GM21737 (cell line): ENCODE measurements at regions not wholly inside any gene's neighbourhood (a gene's known extent, or its start where the extent isn't known, plus 50 kb on each side); places are given as distances from the start of the nearest gene placed in this dataset.

Source experiments
- ATAC-seq: cut with Tn5 transposase; IDR thresholded peaks from one replicate; pipeline ENCODE4 v1.9.1; 2021; ENCODE audit warnings: mild to moderate bottlenecking, moderate library complexity; ENCODE audit not compliant: unreplicated experiment

DNA sequence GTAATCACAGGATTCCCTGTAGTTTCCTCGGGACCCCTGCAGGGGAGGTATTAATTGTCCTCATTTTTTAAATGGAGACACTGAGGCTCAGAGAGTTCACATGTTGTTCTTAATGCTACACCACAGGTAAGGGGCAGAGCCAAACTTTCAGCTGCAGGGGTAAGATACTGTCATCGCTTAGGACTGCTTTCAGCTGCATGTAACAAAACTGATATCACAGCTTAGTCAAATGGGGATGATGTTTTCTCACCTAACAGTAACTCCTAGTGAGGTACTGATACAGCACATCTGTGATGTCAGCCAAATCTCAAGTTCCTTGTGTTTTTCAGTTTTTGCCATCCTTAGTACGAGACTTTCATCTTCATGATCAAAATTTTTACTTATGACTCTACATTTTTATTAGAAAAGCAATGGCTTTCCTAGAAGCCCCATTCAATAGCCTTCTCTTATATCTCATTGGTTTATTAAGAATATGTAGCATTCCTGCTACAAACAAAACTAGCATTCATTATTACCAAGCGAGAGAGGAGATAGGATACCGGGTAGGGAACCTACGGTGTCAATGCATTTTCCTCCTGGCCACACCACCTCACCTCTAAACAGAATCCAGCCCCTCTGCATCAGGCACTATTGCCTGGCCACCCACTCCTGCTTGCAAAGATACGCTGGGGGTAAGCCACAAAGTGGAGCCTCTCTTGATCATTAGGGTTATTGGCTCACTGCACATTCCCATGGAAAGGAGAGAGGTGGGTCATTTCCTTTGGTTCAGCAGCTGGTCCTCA, 557.5 kb downstream of the CD83 start:
- no peak for ATAC-seq

DNA sequence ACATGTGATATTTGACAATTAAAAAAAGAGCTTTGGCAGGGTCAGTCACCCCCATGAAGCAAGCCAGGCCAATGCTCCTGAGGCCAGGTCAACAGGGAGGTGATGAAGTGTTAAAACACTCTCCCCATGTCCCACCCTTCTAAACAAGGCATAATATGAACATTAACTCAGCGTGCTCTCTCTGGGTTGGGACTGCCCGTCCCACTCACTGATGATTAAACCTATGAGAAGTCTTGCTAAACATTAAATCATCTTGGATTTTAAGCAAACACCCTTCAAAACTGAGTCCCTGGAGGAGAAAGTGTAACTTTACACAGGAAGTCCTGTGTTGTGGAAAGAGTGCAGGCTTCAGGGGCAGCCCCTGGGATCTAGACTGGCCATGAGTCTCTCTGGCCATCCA, 558.5 kb downstream of the CD83 start:
- ATAC-seq: no peak

DNA sequence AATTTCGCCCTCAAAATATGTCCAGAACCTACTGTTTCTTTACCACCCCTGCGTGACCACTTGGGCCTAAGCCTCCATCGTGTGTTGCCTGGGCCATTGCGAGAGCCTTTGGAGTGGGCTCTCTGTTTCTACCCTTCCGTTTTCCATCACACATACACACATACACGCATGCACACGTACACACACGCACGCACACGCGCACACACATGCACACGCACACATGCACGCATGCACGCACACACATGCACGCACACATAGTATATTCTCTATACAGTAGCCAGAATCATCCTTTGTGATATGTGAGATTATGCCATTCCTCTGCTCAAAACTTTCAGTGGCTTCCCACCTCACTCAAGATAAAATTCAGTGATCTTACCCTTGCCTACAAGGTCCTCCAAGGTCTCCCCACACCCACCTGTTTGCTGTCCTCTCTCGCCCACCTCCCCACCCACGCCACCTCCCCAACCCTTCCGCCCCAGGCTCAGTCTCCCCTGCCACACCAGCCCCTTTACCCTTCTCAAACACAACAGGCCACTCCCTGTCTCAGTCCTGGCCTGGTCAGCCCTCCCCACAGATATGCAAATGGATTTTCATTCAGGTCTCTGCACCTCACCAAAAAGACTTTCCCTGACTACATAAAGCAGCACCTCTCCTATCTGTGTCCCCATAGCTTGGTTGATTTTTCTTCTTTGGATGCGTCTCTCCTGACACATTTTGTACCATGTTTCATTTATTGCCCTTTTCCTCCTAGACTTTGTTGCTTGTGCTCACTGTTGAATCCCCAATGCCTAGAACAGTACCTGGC, 559.6 kb downstream of the CD83 start:
- ATAC-seq: no peak

DNA sequence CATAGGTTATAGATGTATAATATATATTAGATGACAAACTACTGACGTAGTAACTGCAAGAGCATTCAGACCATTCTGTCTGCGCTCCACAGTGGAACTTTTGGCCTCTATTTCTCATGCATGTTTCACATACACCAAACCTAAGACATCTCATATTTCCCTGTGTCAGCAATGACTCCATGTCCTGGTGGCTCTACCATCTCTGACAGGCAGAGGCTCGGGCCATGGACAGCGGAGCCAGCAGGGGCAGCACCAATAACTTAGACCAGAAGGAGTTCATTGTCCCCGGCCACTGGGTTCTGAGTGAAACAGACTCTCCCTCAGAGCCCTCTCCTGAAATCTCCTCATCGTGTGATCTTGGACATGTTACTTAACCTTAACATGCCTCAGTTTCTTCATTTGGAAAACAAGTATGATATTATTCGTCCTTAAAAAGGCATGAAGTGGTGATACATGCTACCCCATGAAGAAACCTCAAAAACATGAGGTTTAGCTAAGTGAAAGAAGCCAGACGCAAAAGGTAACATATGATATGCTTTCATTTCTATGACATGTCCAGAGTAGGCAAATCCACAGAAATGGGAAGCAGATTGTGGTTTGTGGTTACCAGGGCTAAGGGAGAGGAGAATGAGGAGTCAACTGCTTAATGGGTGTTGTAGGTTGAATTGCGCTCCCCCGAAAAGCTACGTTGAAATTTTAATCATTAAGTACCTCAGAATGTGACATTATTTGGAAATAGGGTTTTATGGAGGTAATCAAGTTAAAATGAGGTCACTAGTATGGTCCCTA, 564.0 kb upstream of the JARID2 start:
- ATAC-seq: no peak

DNA sequence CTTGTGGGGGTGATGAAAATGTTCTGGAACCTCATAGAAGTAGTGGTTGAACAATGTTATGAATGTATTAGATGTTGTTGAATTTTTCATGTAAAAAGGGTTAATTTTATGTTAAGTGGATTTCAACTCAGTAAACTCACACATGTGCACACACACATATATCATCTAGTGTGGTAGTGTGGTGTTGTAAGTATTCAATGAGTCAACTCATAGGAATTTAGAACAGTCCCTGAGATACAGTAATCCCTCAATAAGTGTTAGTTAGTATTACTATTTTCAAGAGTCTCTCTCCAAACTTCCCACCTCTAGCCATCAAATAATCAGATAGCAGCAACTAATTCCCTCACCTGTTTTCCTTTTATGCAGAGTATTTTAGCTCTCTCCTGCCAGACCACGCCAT, 563.1 kb upstream of the JARID2 start:
- ATAC-seq: no peak

DNA sequence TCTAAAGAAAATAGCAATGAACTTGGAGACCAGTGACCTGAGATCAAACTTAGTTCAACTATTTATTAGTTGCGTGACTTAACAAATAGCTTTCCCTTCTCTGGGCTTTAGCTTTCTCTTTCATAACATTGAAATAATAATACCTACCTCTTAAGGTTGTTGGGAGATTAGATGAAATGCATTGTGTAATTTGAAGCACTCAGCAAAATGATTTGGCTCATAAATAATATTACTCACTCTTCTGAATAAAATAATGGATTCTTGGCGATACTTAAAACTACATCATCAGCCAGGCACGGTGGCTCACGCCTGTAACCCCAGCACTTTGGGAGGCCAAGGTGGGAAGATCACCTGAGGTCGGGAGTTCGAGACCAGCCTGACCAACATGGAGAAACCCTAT, 556.2 kb upstream of the JARID2 start:
- ATAC-seq: no peak

DNA sequence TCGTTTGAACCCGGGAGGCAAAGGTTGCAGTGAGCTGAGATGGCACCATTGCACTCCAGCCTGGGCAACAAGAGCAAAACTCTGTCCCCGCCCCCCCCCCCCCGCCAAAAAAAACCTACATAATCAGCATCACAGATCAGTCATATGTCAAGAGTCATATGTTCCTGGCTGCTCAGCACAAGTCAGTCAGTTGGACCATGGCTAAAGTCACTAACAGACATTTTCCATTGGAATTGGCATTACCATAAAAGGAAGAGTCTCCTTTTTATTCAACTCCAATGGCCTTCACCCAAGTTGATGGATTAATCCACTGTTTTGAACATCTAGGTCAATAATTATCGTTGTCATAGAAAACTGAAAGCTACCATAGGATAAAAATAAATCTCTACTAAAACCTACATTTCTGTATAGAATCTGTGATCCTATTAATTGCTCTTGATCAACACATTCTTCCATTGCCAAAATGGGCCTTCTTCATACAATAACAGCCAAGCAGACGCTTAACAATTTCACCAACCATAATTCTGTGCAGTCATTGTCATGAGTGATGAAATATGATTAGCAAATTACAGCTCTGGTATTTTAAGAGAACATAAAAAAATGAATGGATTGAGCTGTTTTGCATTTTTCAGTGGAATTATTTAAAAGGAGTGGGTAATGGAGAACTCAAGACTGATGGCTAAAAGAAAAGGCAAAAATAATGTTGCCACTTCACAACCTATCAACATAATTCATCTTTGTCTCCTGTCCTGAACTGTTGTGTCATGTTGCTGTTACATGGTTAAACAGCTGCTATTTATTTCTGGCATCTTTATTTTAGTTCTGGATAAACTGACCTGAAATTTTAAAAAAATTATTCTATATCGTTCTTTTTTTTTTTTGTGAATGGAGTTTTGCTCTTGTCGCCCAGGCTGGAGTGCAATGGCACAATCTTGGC, 555.5 kb upstream of the JARID2 start:
- ATAC-seq: no peak

DNA sequence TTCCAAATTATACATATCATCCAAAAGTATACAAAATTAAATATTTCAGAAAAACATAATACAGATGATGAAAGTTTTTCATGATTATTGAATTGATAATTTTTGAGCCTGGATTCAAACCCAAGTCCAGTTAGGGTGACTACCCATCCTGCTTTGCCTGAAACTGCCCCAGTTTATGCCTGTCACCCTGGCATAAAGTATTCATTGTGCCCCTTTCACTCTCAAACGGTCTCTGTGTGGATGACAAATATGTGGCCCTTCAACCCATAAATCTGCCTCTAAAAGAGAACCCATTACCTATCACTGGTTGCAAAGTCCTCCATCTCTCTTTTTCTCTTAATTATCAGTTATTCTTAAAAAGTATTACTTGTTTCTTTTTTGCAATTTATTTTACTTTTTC, 553.7 kb upstream of the JARID2 start:
- no peak for ATAC-seq

DNA sequence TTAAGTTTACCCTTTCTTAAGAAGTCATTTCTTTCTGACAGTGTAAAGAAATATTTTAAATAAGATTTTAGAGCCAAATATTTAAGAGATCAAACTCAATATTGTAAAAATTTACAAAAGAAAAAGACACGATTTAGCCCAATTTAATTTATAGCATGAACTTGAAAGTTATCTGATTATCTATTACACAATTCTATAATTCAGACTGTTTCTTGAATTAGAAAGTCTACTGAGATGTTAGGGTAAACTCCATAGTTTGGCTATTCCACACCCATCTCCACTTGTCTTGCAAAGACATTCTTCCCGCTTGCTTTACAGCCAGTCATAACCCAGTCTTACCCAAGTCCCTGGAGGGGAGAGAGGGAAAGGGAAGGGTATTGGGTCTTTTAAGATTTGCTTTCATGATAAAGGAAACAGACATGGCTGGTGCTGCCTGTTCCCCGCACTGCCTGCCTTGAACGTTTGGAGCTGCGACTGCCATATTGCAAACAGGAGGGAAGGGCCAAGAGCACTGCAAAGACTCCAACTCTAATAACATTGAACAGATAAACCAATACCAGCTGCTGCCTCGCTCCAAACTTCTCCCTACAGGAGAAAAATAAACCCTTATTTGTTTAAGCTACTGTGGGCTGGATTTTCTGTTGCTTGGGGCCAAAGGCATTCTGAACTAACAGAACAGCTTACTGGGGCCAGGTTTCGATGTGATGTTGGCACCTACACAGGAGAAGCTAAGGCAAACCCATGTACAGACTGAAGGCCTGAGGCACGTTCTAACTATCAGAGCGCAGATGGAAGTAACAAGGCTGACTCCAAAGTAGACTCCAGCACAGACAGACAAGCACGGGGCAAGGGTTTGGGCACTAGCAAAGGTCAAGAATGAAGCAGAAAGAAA, 552.3 kb upstream of the JARID2 start:
- ATAC-seq: no peak

DNA sequence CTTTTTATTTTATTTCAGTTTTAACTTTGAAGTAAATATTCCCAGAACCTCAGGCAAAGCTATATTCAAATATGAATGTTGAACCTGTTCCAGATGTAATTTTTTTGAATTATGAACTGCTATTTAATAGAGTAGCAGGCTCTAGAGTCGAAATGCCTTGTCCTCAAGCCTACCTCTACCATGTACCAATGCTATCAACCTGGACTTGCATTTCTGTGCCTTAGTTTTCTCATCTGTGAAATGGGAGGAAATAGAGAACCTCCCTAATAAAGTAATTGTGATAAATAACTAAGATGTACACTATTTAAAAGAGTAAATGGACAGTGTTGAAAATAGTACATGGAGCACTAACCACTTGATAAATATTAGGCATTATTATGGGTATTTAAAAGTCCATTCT, 551.6 kb upstream of the JARID2 start:
- ATAC-seq: no peak

DNA sequence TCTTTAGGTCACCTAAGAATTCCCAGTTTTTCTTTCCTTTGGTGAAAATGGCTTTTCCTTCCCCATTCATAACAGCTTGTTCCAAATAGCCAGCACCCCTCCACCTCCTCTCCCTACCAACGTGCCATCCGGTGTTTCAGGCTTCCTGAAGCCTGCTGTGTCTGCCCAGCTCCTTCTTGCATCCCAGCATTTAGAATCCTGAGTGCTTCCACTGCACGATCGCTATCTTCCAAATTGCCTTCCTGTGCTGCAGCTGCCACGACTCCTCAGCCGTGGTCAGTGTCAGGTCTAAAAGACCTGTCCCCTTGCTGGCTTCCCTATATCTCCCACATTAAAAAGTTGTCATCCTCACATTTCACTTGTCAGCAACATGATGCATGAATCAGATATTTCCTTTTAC, 550.3 kb upstream of the JARID2 start:
- no peak for ATAC-seq

DNA sequence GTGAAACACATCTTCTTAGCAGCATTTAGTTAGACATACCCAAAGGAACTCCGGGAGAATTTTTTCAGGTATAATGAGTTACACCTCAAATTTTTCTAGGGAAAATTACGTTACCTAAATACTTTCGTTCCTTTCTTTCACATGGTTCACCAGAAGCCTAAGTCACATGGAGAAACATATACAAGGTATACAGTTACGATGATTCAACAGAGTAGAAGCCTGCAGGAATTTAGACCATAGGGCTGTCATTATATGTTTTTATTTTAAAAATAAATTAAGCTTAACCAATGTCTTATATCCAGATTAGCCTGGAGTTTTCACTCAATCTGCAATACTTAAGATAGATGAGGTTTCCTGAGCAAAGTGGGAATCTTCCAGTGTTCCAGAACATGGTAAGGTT, 549.5 kb upstream of the JARID2 start:
- no peak for ATAC-seq

DNA sequence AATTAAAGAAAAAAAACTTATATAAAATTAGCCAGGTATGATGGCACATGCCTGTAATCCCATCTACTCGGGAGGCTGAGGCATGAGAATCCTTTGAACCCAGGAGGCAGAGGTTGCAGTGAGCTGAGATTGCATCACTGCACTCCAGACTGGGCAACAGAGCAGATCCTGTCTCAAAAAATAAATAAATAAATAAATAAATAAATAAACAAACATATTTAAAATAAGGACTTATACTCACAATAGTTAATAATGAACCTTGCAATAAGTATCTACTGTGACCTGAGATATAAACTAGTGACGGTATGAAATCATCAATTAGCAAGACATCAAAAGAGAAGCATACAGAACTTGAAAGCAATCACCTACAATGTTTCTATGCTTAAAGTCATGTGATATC, 548.4 kb upstream of the JARID2 start:
- ATAC-seq: no peak

DNA sequence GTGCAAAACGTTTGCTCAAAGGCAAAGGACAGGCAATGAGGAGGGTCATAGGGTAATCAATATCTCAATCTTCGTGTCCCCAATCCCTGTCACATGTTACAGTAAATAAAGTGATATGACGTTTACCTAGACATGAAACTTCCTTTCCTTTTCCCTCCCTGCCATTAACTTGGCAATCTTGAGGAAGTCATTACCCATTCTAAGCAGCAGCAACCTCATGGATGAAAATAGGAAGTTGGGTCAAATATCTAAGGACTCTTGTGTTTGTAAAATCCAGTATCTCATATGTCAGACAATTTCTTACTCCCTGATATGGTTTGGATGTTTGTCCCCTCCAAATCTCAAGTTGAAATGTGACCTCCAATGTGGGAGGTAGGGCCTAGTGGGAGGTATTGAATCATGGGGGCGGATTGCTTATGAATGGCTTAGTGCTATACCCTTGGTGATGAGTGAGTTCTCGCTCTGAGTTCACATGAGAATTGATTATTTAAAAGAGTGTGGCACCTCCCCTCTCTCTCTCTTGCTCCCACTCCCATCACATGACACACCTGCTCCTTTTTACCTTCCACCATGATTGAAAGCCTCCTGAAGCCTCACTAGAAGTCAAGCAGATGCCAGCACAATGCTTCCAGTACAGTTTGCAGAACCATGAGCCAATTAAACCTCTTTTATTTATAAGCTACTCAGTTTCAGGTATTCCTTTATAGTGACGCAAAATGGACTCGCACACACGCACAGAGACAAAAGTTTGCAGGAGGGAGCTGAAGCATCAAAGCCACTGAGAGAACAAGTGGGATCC, 545.9 kb upstream of the JARID2 start:
- no peak for ATAC-seq

DNA sequence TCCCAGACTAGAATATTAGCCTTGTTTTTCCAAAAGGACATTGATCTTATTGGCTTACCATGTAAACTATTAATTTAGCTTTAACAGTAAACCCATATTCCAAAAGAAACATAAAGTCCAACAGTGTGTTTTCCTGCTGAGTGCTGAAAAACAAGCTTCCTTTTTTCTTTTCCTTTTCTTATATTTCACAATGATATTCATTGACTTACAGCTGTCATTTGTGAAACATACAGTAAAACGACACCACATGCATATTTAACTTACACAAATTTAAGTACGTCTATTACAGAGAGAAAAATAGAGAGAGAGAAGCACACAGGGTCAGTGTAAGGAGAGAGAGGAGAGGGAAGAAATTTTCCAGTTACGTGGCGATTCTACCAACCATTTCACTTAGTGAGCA, 543.9 kb upstream of the JARID2 start:
- ATAC-seq: no peak

DNA sequence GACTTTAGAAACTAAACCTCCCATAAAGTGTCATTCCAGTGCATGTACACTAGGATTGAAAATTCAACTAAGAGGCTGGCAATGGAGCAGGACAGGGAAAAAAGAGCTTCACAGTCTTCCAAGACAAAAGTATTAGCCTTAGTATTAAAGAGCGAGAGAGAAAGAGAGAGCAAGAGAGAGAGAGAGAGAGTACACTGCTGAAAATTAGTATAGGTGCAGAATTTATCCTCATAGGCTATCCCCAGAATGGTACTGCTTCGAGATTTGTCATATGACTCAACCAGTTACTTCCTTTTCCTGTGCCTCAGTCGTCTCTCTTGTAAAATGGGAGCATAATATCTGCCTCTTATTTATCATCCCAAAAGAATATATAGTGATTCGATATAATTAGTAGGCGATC, 543.2 kb upstream of the JARID2 start:
- ATAC-seq: no peak

DNA sequence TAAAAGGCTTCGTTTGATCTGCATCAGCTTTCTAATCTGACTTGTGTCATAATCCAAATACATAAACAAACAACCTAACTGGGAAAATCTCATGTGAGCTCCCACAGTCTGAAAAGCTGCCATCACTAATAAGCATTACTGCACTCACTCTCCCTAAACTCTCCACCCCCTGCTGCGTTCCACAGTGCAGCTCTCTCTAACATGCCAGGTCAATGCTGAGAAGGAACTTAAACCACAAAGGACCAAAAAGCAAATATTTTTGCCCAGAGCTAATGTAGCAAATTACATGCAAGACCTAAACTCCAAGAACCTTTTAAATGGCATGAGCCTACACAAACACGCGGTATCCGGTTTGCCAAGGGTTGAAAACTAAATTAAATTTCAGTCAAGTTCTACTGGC, 542.3 kb upstream of the JARID2 start:
- ATAC-seq: no peak

DNA sequence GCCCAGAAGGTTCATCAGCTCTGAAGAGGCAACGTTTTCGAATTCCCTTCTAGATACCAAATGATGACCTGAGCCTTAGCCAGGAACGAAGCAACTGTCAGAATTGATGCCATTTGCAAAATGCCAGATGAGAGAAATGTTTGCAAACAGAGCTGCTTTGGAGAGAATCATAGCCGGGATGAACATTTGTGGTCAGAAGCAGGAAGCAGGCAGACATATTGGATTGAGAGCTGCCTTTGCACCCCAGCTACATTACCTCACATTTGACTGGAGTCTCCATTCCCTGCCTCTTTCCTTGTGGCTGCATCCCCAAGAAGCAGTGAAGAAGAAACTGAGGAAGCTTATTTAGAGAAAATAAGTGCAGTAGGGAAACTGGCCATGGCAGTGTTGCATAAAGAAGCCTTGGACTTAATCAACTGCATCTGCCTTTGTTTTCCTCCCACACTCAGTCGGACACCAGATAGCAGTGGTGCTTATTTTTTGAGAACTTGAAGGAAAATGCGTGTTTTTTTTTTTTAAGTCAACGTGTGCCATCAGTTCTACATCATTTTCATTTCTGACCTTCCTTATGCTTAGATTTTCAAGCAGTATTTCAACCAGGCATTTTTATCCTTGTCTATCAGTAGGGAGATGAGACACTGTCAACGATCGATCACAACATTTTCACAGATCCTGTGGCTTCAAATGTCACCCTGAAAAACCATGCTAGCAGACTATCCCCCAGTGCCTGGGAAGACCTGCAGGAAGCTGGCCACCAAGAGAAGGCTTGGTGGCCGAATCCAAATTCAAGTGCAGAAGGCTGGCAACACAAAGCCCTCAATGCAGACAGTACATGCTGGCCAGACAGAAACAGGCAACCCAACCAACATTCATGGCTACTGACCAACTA, 541.2 kb upstream of the JARID2 start:
- no peak for ATAC-seq
